Adipose tissue (tissue), 3 donors: ENCODE measurements at regions not wholly inside any gene's neighbourhood (a gene's known extent, or its start where the extent isn't known, plus 50 kb on each side); places are given as distances from the start of the nearest gene placed in this dataset.

Experiments used
- H3K27ac ChIP-seq: one replicate; pipeline ENCODE4 v1.5.1; 2013; ENCODE audit warnings: low read depth, low read length
- WGBS, 3 donors: extraction: QIAGEN DNeasy Blood & Tissue Kit; methylation state at CpG; one replicate each; pipeline ENCODE4 v1.1.7; 2013; 5-methylcytosine and 5-hydroxymethylcytosine counted together
- donor health status: healthy with polysubstance abuse.
- donor health status: Bipolar disorder and iron deficiency.
- donor health status: healthy.

- 90 to 91% (median 90%) methylated on average over 3 of the region's 3 CpGs for WGBS, 3 donors
- no peak overlapping the region for H3K27ac ChIP-seq
Measured at GRCh38 chr2:66766582-66766981, 331.7 kb downstream of the MEIS1 start.

GRCh38 chr2:66771359-66771976 lies 336.5 kb downstream of the MEIS1 start:
- H3K27ac ChIP-seq, result no peak overlapping the region
- 89 to 96% (median 90%) methylated on average over 1 of the region's 1 CpG for WGBS, 3 donors

- no peak overlapping the region for H3K27ac ChIP-seq
- 45 to 86% (median 83%) methylated on average over 1 of the region's 1 CpG for WGBS, 3 donors
Measured at GRCh38 chr2:66772618-66773017, 337.7 kb downstream of the MEIS1 start.

GRCh38 chr2:66775730-66776422 lies 341.0 kb downstream of the MEIS1 start:
- no peak overlapping the region for H3K27ac ChIP-seq
- 58 to 71% (median 64%) methylated on average over 4 of the region's 4 CpGs for WGBS, 3 donors

GRCh38 chr2:66781804-66782203 lies 346.9 kb downstream of the MEIS1 start:
- H3K27ac ChIP-seq, result no peak overlapping the region
- WGBS, 3 donors, result 90 to 95% (median 91%) methylated on average over 4 of the region's 4 CpGs

GRCh38 chr2:66782780-66783361 lies 347.9 kb downstream of the MEIS1 start:
- WGBS, 3 donors, result 71 to 88% (median 86%) methylated on average over 7 of the region's 7 CpGs
- H3K27ac ChIP-seq, result no peak overlapping the region

DNA sequence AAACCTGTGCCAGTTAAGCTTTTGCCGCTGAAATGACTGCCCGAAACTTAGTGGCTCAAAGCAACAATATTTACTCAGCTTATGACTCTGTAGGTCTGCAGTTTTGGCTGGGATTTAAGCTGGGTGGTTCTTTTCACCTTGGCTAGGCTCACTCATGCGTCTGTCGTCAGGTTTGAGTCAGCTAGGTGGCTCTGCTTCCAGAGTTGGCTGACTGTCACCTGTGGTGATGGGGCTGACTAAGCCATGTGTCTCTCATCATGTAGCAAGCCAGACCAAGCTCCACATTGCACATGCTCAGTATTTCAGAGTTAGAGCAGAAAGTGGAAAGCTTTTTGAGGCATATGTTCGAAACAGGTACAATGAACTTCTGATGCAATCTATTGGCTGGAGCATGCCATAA lies 354.8 kb downstream of the MEIS1 start:
- 86 to 98% (median 89%) methylated on average over 5 of the region's 5 CpGs for WGBS, 3 donors
- H3K27ac ChIP-seq, result no peak overlapping the region

- H3K27ac ChIP-seq, result no peak overlapping the region
- 40 to 75% (median 56%) methylated on average over 1 of the region's 1 CpG for WGBS, 3 donors
Measured at GRCh38 chr2:66790651-66791181, 355.8 kb downstream of the MEIS1 start.

GRCh38 chr2:66794070-66794469 lies 359.1 kb downstream of the MEIS1 start:
- no peak overlapping the region for H3K27ac ChIP-seq
- 54 to 68% (median 63%) methylated on average over 8 of the region's 8 CpGs for WGBS, 3 donors

DNA sequence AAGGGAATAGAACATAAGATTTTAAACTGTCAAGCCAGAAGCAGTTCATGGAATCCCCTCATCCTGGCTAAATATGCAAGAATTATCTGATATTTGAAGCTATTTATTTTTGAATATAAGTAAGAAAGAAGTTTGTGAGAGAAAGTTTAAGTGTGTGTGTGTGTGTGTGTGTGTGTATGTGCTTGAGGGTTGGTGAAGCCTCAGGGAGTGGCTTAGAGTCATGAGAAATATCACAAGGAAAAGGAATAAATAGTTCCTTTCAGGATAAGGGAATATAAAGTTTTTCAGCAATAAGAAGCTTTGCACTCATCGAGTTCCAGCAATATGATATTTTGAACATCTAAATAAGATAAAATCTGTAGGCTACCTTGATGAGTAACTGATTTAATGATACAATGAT lies 359.6 kb downstream of the MEIS1 start:
- H3K27ac ChIP-seq, result no peak overlapping the region
- 63 to 88% (median 73%) methylated on average over 1 of the region's 1 CpG for WGBS, 3 donors

DNA sequence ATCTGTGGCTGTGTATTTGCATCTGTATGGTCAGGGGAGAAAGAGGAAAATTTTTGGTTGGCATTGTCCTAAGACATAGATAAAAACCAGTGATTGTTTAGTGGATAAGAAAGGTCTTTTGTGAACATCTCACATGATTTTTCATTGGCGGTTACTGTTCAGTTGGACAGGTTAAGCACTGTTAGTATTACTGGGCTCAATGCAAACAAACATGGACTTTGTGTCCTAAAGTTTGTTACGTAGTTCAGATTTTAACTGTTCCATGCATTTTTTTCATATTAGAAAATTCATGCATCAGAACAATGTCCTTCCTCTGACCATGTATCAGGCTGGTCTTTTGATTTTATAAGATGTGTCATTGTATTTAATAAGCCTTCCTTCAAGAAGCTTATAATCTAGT lies 368.0 kb downstream of the MEIS1 start:
- no peak overlapping the region for H3K27ac ChIP-seq
- WGBS, 3 donors, result 81 to 96% (median 94%) methylated on average over 2 of the region's 2 CpGs

GRCh38 chr2:66803726-66804125 lies 368.8 kb downstream of the MEIS1 start:
- no peak overlapping the region for H3K27ac ChIP-seq
- 60 to 80% (median 63%) methylated on average over 2 of the region's 2 CpGs for WGBS, 3 donors

- no peak overlapping the region for H3K27ac ChIP-seq
- 69 to 79% (median 74%) methylated on average over 8 of the region's 8 CpGs for WGBS, 3 donors
Measured at GRCh38 chr2:66805016-66805865, 370.3 kb downstream of the MEIS1 start.

- H3K27ac ChIP-seq, result no peak overlapping the region
- 60 to 63% (median 61%) methylated on average over 3 of the region's 3 CpGs for WGBS, 3 donors
Measured at GRCh38 chr2:66805968-66806367, 371.0 kb downstream of the MEIS1 start.

GRCh38 chr2:66813525-66813924 lies 378.6 kb downstream of the MEIS1 start:
- H3K27ac ChIP-seq, result no peak overlapping the region
- WGBS, 3 donors, result 46 to 49% (median 47%) methylated on average over 1 of the region's 1 CpG

DNA sequence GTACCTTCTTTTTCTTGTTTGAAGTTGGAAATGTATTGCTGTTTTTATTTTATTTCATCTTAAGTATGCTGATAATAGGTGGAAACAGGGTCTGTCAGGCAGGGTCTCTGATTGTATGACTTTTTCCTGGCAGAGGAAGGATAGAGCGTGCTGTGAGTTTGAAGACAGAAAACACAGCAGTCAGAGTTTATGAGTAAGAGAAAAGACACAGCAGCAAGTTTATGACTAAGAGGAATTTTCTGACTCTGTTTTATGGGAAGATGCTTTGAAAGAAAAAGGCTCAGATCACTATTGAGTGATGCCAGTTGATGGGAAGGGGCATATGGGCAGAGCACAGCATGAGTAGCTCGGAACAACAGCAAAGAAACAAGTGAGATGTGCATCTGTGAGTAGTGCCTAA lies 379.1 kb downstream of the MEIS1 start:
- no peak overlapping the region for H3K27ac ChIP-seq

DNA sequence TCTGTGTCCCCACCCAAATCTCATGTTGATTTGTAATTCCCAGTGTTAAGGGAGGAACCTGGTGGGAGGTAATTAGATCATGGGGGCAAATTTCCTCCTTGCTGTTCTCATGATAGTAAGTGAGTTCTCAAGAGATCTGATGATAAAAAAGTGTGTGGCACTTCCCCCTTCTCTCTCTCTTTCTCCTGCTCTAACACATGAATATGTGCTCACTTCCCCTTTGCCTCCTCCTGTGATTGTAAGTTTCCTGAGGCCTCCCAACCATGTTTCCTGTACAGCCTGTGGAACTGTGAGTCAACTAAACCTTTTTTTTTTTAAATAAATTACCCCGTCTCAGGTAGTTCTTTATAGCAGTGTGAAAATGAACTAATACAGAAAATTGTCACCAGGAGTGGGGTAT lies 380.0 kb downstream of the MEIS1 start:
- WGBS, 3 donors, result 47 to 85% (median 75%) methylated on average over 1 of the region's 1 CpG
- H3K27ac ChIP-seq, result no peak overlapping the region

More for the DNA sequence above, 379.1 kb downstream of the MEIS1 start:
- WGBS, 3 donors, result 63 to 83% (median 78%) methylated on average over 2 of the region's 2 CpGs

DNA sequence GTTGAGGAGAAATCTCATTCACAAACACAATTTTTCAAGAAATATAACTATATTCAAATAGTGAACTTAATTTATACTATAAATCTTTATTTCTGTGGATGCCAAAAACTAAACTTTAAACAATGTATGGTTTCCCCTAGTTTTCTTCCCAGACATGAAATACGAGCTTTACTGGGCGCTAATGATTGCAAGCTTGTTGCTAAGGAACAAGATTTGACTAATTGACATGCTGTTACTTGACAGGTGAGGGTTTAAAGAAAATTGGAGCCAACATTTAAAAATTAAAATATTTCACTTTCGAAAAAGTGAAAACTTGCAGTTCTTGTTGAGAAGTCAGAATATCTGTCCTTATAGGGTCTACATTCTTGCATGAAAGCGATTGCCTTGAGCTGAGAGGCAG lies 381.0 kb downstream of the MEIS1 start:
- no peak overlapping the region for H3K27ac ChIP-seq
- 87 to 92% (median 90%) methylated on average over 4 of the region's 4 CpGs for WGBS, 3 donors

- H3K27ac ChIP-seq, result no peak overlapping the region
- 88 to 92% (median 91%) methylated on average over 4 of the region's 4 CpGs for WGBS, 3 donors
Measured at GRCh38 chr2:66821168-66821567, 386.2 kb downstream of the MEIS1 start.
